Occipital lobe (tissue), 1 donor: ENCODE measurements at regions not wholly inside any gene's neighbourhood (a gene's known extent, or its start where the extent isn't known, plus 50 kb on each side); places are given as distances from the start of the nearest gene placed in this dataset.

Experiments used
- DNase-seq: peaks from one replicate; lab custom pipeline; 2025; lab: John Stamatoyannopoulos, UW

DNA sequence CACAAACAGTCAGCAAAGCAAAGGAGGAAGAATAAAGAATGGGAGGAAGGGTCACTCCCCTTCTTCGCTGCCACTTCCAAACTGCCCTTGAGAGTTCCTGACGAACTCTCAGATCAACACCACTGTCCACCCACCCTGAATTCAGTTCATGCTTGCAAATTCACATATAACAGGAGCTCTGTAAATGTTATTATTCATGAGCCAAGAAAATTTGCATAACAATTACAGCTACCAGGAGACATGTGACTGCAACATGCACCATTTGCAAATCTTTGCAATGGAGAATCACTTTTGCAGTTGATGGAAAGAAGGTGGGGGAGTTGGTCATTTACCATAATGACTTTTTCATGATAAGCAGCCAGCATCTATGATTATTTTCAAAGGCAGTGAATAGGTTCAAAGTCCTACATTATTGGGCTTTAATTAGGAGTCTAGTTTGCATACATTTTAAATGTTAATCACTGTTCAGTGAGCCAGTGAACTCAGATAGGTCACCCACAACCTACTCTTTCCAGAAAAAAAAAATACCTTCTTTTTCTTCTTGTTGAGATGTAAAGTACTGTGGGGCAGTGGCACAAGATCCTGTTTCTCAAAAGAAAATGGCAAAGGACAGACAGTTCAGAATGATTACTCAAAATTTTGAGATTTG, 149.7 kb downstream of the CAAP1 start:
- DNase-seq, result no peak

DNA sequence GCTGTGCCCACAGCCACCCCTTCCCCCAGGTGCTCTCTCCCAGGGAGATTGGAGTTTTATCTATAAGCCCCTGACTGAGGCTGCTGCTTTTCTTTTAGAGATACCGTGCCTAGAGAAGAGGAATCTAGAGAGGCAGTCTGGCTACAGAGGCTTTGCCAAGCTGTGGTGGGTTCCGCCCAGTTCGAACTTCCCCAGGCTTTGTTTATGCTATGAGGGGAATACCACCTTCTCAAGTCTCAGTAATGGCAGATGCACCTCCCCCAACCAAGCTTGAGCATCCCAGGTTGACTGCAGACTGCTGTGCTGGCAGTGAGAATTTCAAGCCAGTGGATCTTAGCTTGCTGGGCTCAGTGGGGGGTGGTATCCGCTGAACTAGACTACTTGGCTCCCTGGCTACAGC, 157.4 kb downstream of the CAAP1 start:
- no peak for DNase-seq

DNA sequence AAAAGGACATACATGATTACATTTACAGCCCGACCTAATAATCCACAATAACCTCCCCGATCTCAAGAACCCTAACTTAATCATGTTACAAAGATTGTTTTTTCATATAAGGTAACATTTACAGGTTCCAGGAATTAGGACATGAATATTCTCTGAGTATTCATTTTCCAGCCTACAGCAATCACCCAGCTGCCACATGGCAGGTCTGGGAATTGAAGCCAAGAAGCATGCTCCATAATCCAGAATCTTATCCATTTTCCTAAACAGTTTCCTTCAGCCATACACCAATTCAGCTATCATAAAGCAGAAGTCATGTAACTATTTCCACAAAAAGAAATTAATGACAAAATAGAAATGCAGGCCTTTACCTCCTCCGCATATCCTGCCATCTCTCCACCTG, 163.4 kb downstream of the CAAP1 start:
- no peak for DNase-seq

DNA sequence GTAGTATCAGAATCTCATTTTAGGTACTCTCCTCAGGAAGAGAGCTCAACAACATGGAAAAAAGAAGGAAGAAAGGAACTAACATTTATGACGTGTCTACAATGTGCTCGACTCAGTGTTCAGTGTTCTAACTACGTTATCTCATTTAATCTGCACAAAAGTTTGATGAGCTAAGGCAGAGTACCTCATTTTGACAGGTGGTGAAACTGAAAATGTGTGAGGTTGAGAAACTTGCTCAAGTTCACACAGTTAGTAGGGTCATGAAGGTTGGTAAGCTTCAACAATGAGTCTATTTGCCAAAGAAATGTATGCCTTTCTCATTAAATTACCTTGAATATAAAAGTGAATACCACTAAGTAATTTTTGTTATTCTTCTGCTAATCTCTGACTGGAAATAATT, 165.1 kb downstream of the CAAP1 start:
- DNase-seq, result no peak

DNA sequence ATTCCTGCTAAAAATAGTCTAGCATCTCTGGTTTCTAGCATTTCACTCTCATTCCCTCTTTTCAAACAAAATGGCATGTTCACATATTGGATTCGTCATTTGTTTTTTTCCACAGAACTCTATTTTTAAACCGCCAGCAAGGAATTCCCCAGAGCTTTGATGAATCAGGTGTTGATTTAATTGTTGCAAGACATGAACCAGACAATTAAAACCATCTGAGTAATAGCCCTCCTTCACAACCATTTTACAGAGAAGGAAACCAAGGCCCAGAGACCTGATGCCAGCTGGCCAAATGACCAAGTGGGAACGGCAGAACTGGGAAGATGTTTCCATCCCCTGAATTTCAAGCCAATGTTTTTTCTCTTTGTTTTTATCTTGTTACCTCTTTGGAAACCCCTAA, 167.0 kb downstream of the CAAP1 start:
- no peak for DNase-seq

DNA sequence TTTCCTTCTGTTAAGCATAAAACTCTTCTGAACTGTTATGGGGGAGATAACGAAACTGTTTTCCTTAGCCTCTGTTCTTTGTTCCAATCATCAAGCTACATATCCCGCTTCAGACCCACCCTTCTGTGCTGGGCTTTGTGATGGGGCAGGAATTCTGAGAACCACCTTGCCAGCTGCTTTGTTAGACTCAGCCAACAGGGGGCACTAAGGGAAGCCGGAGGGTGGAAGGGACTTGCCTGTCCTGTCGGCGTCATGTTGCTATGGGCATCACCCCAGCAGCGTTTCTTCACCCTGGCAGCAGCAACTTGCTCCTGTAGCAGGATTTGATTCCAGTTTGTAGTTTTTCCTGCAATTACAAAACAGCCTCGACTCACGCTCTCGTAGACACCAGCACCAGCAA, 169.1 kb downstream of the CAAP1 start:
- DNase-seq, result peak; percentile 13

DNA sequence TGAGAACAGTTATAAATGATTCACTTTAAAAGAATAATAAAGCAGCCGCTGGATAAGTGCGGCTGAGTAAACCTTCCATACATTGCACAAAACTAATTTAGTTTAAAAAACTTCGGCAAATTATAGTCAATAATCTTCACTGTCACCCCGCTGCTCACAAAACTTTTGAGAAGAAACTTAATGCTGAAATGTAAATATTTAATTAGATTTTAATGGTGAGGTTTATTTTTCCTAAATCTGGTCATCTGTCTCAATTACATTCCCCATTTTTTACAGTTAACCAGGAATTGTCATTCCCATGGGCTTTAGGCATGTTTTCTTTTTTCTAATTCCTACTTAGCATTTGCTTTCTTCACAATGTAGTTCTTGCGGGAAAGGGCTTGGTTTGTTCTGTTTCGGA, 169.8 kb downstream of the CAAP1 start:
- no peak for DNase-seq

DNA sequence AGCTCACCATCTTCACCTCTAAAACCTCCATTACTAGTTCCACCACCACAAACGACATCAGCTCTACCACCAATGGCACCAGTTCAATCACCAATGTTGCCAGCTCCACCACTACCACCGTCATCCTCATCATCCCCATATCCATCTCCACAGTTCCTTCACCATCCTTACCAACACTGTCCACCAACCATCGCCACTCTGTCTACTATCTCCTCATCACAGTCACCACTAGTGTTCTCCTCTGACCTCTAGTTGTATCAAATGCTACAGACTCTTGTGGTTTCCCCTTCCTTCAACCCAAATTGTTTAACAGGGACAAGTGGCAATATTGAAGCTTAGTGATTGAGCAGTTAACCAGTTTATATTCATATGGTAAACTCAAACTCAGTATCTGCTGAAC, 182.6 kb downstream of the CAAP1 start:
- no peak for DNase-seq

DNA sequence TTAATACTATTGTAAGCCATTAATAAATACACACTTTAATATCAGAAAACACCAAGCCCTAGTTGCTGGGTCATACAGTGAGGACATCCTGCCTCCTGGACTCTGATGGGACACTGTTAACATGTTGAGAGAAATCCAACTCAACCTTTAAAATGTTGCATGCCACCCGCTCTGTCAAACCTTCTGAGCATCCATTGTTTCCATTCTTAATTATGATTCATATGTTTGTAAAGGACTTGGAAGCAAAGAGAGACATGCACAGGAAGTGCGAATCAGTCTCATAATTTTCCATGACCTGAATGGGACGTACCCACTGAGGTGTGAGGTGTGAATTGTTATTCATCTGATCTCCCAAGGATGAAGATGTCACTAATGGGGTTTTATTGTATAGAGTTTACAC, 186.4 kb downstream of the CAAP1 start:
- no peak for DNase-seq

DNA sequence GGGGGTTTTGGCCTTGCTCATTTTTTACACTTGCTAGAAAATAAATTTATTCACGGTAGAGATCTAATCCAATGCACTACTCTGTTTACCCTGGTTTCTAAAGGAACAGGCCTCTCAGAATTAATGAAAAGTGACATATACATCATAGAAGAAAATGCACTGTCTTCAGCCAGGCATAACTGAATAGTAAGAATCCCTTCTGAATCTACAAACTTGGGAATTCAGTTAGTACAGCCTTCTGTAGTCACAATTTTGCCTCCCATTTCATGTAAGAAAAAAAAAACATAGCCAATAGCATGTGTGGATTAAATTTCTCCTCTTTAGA, 197.3 kb downstream of the CAAP1 start:
- DNase-seq, result no peak

DNA sequence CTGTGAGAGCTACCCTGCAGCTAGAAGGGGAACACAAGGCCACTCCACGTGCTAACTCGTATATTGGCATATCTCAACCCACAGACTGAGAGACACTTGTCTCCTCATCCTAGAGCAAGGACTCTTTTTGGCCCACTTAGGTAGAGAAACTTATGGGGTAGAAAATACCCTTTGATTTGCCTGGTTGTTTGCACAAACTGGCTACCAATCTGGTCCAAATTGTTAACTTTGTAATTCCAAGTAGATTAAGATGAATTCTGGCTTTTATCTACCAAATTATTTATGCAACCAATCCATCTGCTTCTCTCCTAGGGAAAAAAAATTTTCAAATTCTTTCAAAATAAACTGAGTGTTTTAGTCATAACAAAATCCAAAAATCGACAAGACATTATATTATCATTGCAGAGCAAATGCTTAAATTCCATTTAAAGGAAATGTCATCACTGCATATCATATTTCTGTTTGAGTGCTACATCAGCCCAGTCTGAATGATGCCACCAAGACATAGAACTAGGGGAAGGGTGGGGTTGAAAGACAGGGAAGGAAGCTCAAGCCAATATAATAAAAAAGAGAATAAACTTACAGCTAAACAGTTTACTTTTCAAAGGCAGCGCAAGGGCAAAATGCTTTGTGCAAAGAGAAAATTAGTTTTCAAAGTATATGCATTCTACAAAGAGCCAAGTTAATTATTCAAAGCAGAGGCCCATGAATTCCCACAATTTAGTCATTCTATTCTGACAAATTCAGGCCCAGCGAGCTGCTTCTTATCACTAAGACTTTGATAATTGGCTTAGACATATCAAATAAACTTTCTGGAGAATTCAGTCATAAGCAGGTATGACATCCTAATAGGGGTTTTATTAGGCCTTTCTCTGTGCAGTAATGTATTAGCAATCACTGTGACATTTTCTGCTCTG, 198.0 kb downstream of the CAAP1 start:
- DNase-seq, result no peak

DNA sequence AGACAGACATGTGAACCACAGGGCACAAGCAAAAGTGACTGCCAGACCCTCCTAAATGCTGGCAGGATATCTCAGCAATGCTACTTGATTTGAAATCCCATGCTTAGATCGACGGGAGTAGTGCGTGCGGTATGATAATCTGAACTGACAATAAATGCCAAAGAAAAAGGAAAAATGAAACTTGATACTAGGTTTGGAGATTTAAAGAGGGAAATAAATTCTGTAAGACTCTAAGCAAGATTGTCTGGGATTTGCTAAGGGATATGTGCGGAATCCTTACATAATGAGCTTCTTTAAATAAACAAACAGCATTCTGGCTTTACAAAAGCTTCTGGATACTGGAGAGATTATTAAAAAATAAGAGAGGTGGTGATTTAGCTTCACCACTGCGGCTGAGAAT, 203.6 kb downstream of the CAAP1 start:
- DNase-seq, result no peak

DNA sequence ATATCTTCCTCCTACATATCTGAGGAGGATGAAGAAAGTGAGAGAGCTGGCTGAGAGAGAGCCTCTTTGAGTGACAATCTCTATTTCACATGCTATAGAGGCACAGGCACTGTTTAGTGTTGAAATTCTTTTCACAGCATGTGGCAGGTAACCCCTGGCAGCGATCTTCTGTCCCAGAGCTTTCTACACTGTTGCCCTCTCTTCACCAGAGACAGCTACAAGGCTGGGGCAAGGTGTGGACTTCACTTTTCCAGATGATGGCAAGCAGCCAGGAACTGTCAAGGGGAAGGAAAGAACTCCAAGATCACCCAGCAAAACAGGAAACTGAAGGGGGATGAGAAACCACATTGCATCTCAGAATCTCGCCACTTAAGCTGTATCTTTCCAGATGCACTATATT, 205.2 kb downstream of the CAAP1 start:
- DNase-seq, result no peak

DNA sequence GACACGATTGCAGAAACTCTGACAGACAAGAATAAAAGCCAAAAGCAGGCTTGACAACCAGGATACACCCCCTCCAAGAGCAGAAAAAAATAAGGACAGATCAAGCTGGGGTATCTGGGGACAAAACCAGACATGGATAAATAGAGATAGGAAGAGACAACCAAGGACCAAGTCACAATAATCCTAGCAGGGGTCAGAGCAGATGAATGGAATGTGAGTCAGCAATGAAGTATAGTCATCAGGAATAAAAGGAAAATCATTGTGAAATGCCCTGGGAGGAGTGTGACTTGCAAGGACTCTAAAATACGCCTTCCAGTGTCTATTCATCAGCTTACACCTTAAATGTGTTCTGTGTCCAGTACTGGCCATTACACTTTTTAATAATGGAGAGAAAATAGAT, 206.8 kb downstream of the CAAP1 start:
- DNase-seq, result no peak

DNA sequence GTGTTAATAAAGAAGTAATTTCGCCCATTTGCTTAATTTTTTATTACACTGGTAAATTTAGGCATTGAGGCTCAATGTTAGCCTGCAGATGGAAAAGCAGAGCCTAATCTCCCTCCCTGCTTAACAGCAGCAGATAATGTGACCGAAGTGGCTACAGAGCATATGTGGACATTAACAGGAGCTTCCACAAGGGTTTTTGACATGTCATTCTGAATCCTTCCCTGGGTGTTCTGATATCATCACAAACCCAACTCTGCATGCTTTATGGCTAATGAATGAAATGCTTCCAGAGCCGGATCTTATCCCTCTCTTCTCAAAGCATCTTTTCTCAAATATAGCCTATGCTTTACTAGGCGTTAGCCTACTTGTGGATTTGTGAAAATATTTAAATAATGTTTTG, 208.6 kb downstream of the CAAP1 start:
- DNase-seq, result no peak

DNA sequence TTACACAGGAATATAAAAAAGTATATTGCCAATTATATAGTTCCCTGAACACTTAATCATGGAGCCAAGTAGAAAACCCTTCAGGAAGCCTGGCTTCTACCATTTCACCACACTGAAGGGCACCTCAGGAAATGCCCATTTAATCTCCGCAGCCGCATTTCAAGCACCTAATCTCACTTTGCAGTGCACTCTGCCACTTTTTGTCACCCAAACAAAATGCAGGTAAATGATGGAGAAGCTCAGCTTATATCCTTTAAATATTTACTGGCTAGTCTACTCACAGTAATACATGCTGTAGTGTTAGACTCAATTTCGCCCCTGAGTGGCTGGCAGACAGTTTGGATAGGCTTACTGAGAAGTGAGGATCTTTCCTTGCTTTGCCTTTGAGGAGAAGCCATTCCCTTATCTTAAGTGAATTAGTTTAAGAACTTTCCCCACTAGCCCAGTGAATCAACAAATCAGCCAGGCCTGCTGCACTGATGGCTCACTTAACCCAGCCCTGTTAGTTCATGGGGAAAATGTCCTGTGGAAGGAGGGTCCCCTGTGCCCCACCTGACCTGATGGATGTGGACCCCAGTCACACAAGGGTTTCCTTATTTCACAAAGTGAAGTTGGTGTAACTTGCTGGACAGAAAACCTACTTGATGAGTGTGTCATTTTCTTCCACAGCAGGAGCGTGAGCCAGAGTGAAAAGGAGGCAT, 209.7 kb downstream of the CAAP1 start:
- DNase-seq, result no peak

DNA sequence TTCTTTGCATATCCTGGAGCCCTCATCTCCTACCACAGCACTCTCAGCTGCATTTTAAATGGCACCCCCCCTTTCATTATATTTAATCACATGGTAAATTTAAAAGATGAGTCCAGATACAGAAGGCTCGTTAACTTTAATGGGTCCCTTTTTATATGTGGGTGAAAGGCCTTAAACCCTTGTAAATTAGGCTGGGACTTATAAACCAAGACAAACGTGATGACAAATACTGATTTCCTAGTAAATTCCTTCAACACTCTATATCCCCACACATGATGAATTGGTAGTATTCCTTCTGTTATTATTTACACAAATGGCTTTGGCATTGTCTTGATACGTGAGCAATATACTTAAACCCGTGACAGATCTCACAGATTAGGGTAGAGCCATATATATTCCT, 210.6 kb downstream of the CAAP1 start:
- DNase-seq, result no peak

DNA sequence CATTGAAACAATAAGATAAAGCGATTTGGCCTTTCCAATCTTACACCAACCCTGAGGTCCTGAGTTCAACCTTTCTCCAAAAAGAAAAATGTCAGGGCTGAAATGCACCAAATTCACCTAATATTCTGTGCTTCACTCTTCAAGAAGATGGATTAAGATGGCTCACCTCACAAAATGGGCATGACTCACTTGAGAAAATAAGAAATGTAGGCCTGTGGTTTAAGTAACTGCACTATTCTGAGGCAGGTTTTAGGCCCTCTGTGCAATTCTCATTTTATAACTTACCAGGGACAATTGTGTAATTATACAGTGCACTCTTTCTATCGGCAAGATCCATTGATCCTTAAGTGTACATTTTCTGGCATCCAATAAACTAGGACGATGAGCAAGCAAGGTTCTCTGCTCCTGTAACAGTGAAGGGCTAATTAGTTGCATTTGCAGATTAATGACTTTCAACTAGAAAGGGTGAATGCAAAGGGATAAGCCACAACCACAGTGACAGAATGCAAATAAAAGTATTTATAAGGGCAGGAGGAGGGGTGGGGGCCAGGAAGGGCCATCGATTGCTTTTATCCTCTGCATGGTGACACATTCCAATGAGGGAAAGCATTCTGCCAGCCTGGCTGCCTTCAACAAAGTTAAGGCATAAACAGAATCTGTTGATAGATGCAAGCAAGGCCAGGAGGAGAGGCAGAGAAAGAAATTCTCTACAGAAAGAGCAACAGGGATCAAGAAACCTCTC, 214.5 kb downstream of the CAAP1 start:
- no peak for DNase-seq

DNA sequence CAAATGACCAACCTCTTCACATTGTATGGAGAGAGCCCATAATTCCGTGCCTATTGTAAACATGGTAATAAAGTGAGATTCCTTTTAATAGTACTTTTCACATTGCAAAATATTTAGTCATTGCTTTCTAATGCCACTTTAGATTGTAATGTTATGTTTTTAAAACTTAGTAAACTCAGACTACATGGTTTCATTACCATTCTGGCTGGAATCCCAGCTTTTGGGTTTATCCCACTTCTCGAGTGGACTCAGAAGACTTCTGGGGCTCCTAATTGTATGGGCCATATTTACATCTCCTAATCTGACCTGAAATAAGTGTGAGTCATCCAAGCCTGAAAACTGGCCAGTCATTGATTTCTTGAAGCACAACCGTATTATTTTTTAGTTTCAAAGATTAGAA, 217.6 kb downstream of the CAAP1 start:
- DNase-seq, result no peak

DNA sequence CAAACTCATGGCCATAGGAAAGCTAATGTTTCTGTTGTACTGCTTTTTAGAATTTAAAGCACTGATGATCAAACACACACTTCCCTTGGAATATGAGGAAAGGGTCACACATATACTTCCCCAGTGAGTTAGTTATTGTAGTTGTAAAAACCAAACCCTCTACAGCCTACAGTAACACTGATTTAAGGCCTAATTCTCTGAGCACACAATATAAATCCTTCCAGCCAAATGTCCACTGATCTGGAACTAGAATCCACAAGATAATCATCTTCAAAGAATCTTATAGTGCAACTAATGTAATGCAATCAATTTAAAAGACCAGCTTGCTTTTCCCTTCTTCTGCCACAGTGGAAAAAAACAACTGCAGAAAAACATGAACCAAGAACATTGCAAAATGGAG, 219.3 kb downstream of the CAAP1 start:
- DNase-seq, result no peak

DNA sequence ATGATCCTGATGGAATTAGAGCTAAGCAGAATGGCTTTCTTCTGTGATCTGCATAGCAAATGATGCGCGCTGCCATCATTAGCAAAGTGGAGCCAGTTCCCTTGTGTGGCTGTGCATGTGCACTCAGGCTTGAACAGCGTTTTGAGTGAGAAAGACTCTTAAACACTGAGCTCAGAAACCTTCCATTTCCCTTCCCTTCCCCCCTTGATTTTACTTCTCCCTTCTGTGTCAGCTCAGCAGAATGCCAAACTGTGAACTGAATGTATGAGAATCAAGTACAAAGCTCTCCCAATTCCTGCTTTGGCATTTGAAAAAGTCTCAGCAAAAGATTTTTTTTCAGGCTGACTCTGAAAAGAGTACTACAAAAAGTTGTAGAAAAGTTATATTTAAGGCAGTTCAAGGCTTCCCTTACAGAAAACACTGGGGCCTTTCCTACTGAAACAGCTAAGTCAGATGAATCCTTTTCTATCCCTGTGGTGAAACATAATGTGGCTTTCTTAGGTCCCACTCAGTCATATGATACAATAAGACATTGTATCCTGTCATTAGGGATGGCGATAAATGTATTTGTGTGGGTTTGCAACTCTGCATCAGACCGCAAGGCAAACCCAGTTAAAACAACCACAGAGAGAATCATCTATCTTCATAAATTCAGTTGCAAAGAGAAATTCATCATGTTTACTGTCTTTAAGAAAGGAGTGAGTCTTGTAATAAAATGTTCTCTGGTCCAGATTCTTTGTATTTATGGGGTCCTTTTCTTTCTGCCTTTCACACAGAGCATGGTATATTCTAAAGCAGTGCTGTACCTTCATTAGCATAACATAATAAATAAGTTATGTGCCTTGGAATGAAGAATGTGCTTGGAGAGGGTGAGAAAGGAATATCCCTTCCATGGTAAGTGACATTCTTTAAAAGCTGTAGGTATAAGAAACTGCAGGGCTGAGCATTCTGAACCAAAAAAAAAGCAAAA, 222.6 kb downstream of the CAAP1 start:
- DNase-seq, result no peak
